LHCN-M2 (cell line): ENCODE measurements at regions not wholly inside any gene's neighbourhood (a gene's known extent, or its start where the extent isn't known, plus 50 kb on each side); places are given as distances from the start of the nearest gene placed in this dataset.
"Not testable (repeated sequence)": the region's sequence is repeated elsewhere in the genome, so short reads cannot be mapped to it uniquely, and the experiment has no call there.

Experiments used
- DNase-seq: peaks from one replicate; pipeline ENCODE4 v3.0.0-alpha.2; 2012; ENCODE audit warnings: low read depth

GRCh38 chr12:19764408-19764807 lies 325.1 kb downstream of the AEBP2 start:
- DNase-seq: no peak

GRCh38 chr12:19771858-19772257 lies 332.6 kb downstream of the AEBP2 start:
- DNase-seq: peak; percentile 12

GRCh38 chr12:19772776-19773175 lies 333.5 kb downstream of the AEBP2 start:
- no peak for DNase-seq

GRCh38 chr12:19775241-19775640 lies 335.9 kb downstream of the AEBP2 start:
- DNase-seq: no peak

GRCh38 chr12:19775976-19776375 lies 336.7 kb downstream of the AEBP2 start:
- DNase-seq: not testable (repeated sequence)

- DNase-seq: peak; percentile 44
These were observed 338.9 kb downstream of the AEBP2 start for GRCh38 chr12:19778172-19778571.

GRCh38 chr12:19778797-19779196 lies 339.5 kb downstream of the AEBP2 start:
- DNase-seq: no peak

GRCh38 chr12:19779395-19780056 lies 340.2 kb downstream of the AEBP2 start:
- peak; percentile 8 for DNase-seq

- DNase-seq: no peak
These were observed 341.2 kb downstream of the AEBP2 start for GRCh38 chr12:19780460-19780859.

GRCh38 chr12:19783547-19784444 lies 344.5 kb downstream of the AEBP2 start:
- no peak for DNase-seq

GRCh38 chr12:19792028-19792427 lies 352.7 kb downstream of the AEBP2 start:
- DNase-seq: no peak

- no peak for DNase-seq
These were observed 354.8 kb downstream of the AEBP2 start for GRCh38 chr12:19794116-19794515.

- DNase-seq: peak; percentile 53
These were observed 359.9 kb downstream of the AEBP2 start for GRCh38 chr12:19799216-19799615.

- DNase-seq: no peak
These were observed 360.8 kb downstream of the AEBP2 start for GRCh38 chr12:19799895-19800602.

- DNase-seq: no peak
These were observed 361.6 kb downstream of the AEBP2 start for GRCh38 chr12:19800884-19801283.

- peak; percentile 46 for DNase-seq
These were observed 362.6 kb downstream of the AEBP2 start for GRCh38 chr12:19801941-19802340.

GRCh38 chr12:19802915-19803314 lies 363.6 kb downstream of the AEBP2 start:
- DNase-seq: no peak

GRCh38 chr12:19804737-19805136 lies 365.4 kb downstream of the AEBP2 start:
- DNase-seq: no peak

GRCh38 chr12:19808371-19808770 lies 369.1 kb downstream of the AEBP2 start:
- no peak for DNase-seq

- DNase-seq: no peak
These were observed 370.9 kb downstream of the AEBP2 start for GRCh38 chr12:19810213-19810612.

GRCh38 chr12:19811922-19812321 lies 372.6 kb downstream of the AEBP2 start:
- DNase-seq: no peak

GRCh38 chr12:19819231-19819630 lies 379.9 kb downstream of the AEBP2 start:
- no peak for DNase-seq
